IMR-90 (cell line): ENCODE measurements at regions not wholly inside any gene's neighbourhood (a gene's known extent, or its start where the extent isn't known, plus 50 kb on each side); places are given as distances from the start of the nearest gene placed in this dataset.

ENCODE experiments used
- ATAC-seq: fragments of 200-7000 bp; cut with Tn5 transposase; 2 replicates; pipeline ENCODE4 v1.9.1; 2020; ENCODE audit warnings: low read depth, mild to moderate bottlenecking, moderate library complexity
- BruUV-seq: library from RNA; stranded (reverse); fragments of 400-500 nt; replicated peaks from 2 replicates; lab custom pipeline; 2021; lab: Mats Ljungman, UMichigan
- CTCF ChIA-PET: fragments of 300-600 bp; formaldehyde crosslinking; extraction: SDS; loops from one replicate; lab custom pipeline; 2021; ENCODE audit warnings: antibody characterized with exemption; lab: Yijun Ruan, JAX
- POLR2A ChIA-PET: fragments of 300-600 bp; sonication (Branson Sonifier 250); formaldehyde crosslinking; loops from one replicate; lab custom pipeline; 2022; ENCODE audit warnings: antibody characterized with exemption; ENCODE audit not compliant: unreplicated experiment; lab: Charles Lee
- DNase-seq: peaks from one replicate; pipeline ENCODE4 v3.0.0; 2013
- H2AFZ ChIP-seq: replicated peaks from 2 replicates; pipeline ENCODE3; 2013; ENCODE audit warnings: low read length, mild to moderate bottlenecking; ENCODE audit not compliant: poor library complexity
- H2AK5ac ChIP-seq: 2 replicates; pipeline ENCODE4 v1.6.1; 2013; ENCODE audit warnings: low read depth, low read length, inconsistent platforms
- H2AK9ac ChIP-seq: replicated peaks from 2 replicates; pipeline ENCODE3; 2013; ENCODE audit warnings: mild to moderate bottlenecking, low read depth, low read length, moderate library complexity; ENCODE audit not compliant: poor library complexity
- H2BK120ac ChIP-seq: 2 replicates; pipeline ENCODE4 v1.6.1; 2013; ENCODE audit warnings: low read depth, low read length, inconsistent platforms
- H2BK15ac ChIP-seq: 3 replicates; pipeline ENCODE4 v1.6.1; 2013; ENCODE audit warnings: low read depth, low read length, inconsistent platforms
- H2BK20ac ChIP-seq: 2 replicates; pipeline ENCODE4 v1.6.1; 2013; ENCODE audit warnings: low read depth, mild to moderate bottlenecking, inconsistent platforms, low read length, moderate library complexity
- H2BK5ac ChIP-seq: 2 replicates; pipeline ENCODE4 v1.6.1; 2013; ENCODE audit warnings: mild to moderate bottlenecking, low read depth, low read length, inconsistent platforms; ENCODE audit not compliant: poor library complexity, severe bottlenecking
- H3K14ac ChIP-seq: replicated peaks from 2 replicates; pipeline ENCODE4 v1.6.1; 2013; ENCODE audit warnings: low read depth, low read length, inconsistent platforms
- H3K18ac ChIP-seq: 2 replicates; pipeline ENCODE4 v1.6.1; 2013; ENCODE audit warnings: low read depth, low read length, control low read depth
- H3K23ac ChIP-seq: 2 replicates; pipeline ENCODE4 v1.6.1; 2013; ENCODE audit warnings: low read depth, low read length, inconsistent platforms
- H3K27ac ChIP-seq: 2 replicates; pipeline ENCODE4 v1.5.1; 2013; ENCODE audit warnings: mild to moderate bottlenecking, control low read depth, low read length; ENCODE audit not compliant: insufficient read depth
- H3K27me3 ChIP-seq: 2 replicates; pipeline ENCODE4 v1.6.1; 2013; ENCODE audit warnings: low read length; ENCODE audit not compliant: control insufficient read depth, insufficient read depth
- H3K36me3 ChIP-seq: 2 replicates; pipeline ENCODE4 v1.6.1; 2013; ENCODE audit warnings: low read length, mixed read lengths; ENCODE audit not compliant: control insufficient read depth, insufficient read depth
- H3K4ac ChIP-seq: 2 replicates; pipeline ENCODE4 v1.6.1; 2013; ENCODE audit warnings: low read depth, low read length, inconsistent platforms
- H3K4me1 ChIP-seq: 2 replicates; pipeline ENCODE4 v1.6.1; 2013; ENCODE audit warnings: low read length, mixed read lengths; ENCODE audit not compliant: control insufficient read depth, insufficient read depth
- H3K4me2 ChIP-seq: 2 replicates; pipeline ENCODE4 v1.6.1; 2013; ENCODE audit warnings: low read depth, mild to moderate bottlenecking, control low read depth, low read length, moderate library complexity
- H3K4me3 ChIP-seq: 2 replicates; pipeline ENCODE4 v1.5.1; 2013; ENCODE audit warnings: low read depth, mild to moderate bottlenecking, control low read depth, low read length, moderate library complexity; ENCODE audit not compliant: insufficient read depth
- H3K56ac ChIP-seq: 2 replicates; pipeline ENCODE4 v1.6.1; 2013; ENCODE audit warnings: low read length, inconsistent platforms; ENCODE audit not compliant: insufficient read depth; ENCODE audit errors: extremely low read depth
- H3K79me1 ChIP-seq, 2 experiments: 2 replicates each; pipeline ENCODE4 v1.6.1; 2013; ENCODE audit warnings: low read length in 2 of 2, inconsistent platforms in 1 of 2, low read depth in 1 of 2
- H3K9ac ChIP-seq: 2 replicates; pipeline ENCODE4 v1.6.1; 2013; ENCODE audit warnings: low read depth, low read length, control low read depth
- H3K9me1 ChIP-seq: 2 replicates; pipeline ENCODE4 v1.6.1; 2013; ENCODE audit warnings: low read length, inconsistent platforms; ENCODE audit not compliant: insufficient read depth
- H3K9me3 ChIP-seq: 2 replicates; pipeline ENCODE4 v1.6.1; 2013; ENCODE audit warnings: low read length; ENCODE audit not compliant: control insufficient read depth, insufficient read depth
- H4K20me1 ChIP-seq: 2 replicates; pipeline ENCODE4 v1.6.1; 2013; ENCODE audit warnings: low read length, inconsistent platforms; ENCODE audit not compliant: insufficient read depth
- H4K5ac ChIP-seq: 2 replicates; pipeline ENCODE4 v1.6.1; 2013; ENCODE audit warnings: mild to moderate bottlenecking, low read depth, low read length, control low read depth
- H4K8ac ChIP-seq, 2 experiments: 2 replicates each; pipeline ENCODE4 v1.6.1; 2013; ENCODE audit warnings: low read depth in 2 of 2, low read length in 2 of 2, control low read depth in 1 of 2, inconsistent platforms in 1 of 2
- H4K91ac ChIP-seq: 2 replicates; pipeline ENCODE4 v1.6.1; 2013; ENCODE audit warnings: low read depth, low read length, inconsistent platforms; ENCODE audit not compliant: insufficient read depth
- BHLHE40 ChIP-seq: fragments of 150-350 bp; IDR thresholded peaks from 2 replicates; pipeline ENCODE4 v1.6.1; 2016; ENCODE audit warnings: mild to moderate bottlenecking, low read depth, low read length
- WGBS, 2 experiments: methylation state at CpG; one replicate each; pipeline versions ENCODE4 v1.1.5 to v1.1.7; 2013; ENCODE audit warnings: missing lambda C conversion rate in 2 of 2; ENCODE audit not compliant: insufficient read length in 1 of 2; ENCODE audit errors: extremely low coverage in 2 of 2; 5-methylcytosine and 5-hydroxymethylcytosine counted together
- dilution Hi-C: fragments of 300-500 bp; cut with HindIII; formaldehyde crosslinking; loops from one replicate; pipeline ENCODE4 v1.14.3; 2018; ENCODE audit warnings: low sequenced_read_pairs; ENCODE audit not compliant: unreplicated experiment
- in situ Hi-C: fragments of 300-500 bp; cut with MboI; formaldehyde crosslinking; loops from 3 replicates; pipeline ENCODE4 v1.14.3; 2019; ENCODE audit warnings: low sequenced_read_pairs, inconsistent platforms, mixed read lengths
- intact Hi-C: fragments of 100-400 bp; cut with micrococcal nuclease; formaldehyde crosslinking; loops from 2 replicates; pipeline ENCODE4 v1.10.0; 2022

GRCh38 chr13:76638882-76639281 is 247.3 kb downstream of the KCTD12 start:
- peaks cover 3% of the 10 kb centered on the region for H3K27me3 ChIP-seq
- H3K14ac ChIP-seq: no peak overlapping the region
- no peak overlapping the region for H3K4me2 ChIP-seq
- no peaks in the 10 kb centered on the region for H3K9me3 ChIP-seq
- H2BK5ac ChIP-seq: no peak overlapping the region
- H3K4me3 ChIP-seq: no peak overlapping the region
- no peak overlapping the region for H3K23ac ChIP-seq
- no peaks in the 10 kb centered on the region for H3K36me3 ChIP-seq
- no peak overlapping the region for H3K27ac ChIP-seq
- no peak overlapping the region for H2BK120ac ChIP-seq
- dilution Hi-C loops (no loop called here), intact Hi-C loops (no loop called here), in situ Hi-C loops (no loop called here)
- ChIA-PET CTCF (no interaction called here), POLR2A (no interaction called here)
- no peaks in the 10 kb centered on the region for H3K9me1 ChIP-seq
- no peak overlapping the region for H2AK9ac ChIP-seq
- no peak overlapping the region for H3K4ac ChIP-seq
- no peak overlapping the region for H2BK20ac ChIP-seq
- no peak overlapping the region for H3K56ac ChIP-seq
- H4K5ac ChIP-seq: no peak overlapping the region
- no peak overlapping the region for H2AK5ac ChIP-seq
- no peak overlapping the region for H2AFZ ChIP-seq
- H3K9ac ChIP-seq: no peak overlapping the region
- no peak for TF ChIP-seq BHLHE40
- H2BK15ac ChIP-seq: no peak overlapping the region
- H3K4me1 ChIP-seq: peaks cover 4% of the 10 kb centered on the region; the same call in 1 of the 2 replicates
- no peak overlapping the region for H3K18ac ChIP-seq
- peak; percentile 8 for DNase-seq
- no peak for ATAC-seq
- H4K8ac ChIP-seq: no peak overlapping the region
- no peak overlapping the region for H4K91ac ChIP-seq
- BruUV-seq: no TSS peak
- no CpG with 5 or more reads among the region's 3 CpGs for WGBS, 2 experiments
- H4K20me1 ChIP-seq: no peaks in the 10 kb centered on the region
- no peaks in the 10 kb centered on the region for H3K79me1 ChIP-seq
